K562 (cell line): ENCODE measurements at regions not wholly inside any gene's neighbourhood (a gene's known extent, or its start where the extent isn't known, plus 50 kb on each side); places are given as distances from the start of the nearest gene placed in this dataset.

ENCODE experiments used
- ATAC-seq: fragments of 200-7000 bp; cut with Tn5 transposase; 3 replicates; pipeline ENCODE4 v1.9.1; 2020; ENCODE audit warnings: moderate library complexity
- BruUV-seq: library from RNA; stranded (reverse); fragments of 400-500 nt; replicated peaks from 2 replicates; lab custom pipeline; 2021; lab: Mats Ljungman, UMichigan
- CTCF ChIA-PET: fragments of 300-600 bp; formaldehyde crosslinking; extraction: SDS; loops from one replicate; lab custom pipeline; 2021; ENCODE audit warnings: low intra/inter-chr PET ratio; lab: Yijun Ruan, JAX
- POLR2A ChIA-PET: fragments of 300-600, 350-650 bp; sonication (Branson Sonifier 250); formaldehyde crosslinking; extraction: SDS; loops from one replicate; lab custom pipeline; 2021; ENCODE audit warnings: antibody characterized with exemption, inconsistent platforms; lab: Yijun Ruan, JAX
- DNase-seq, 4 experiments: peaks; one replicate each; pipeline versions ENCODE4 v3.0.0 to v3.0.0-alpha.2; 2011 to 2018; ENCODE audit warnings: low spot score in 3 of 4, mixed read lengths in 3 of 4; ENCODE audit errors: extremely low read depth in 1 of 4
- FAIRE-seq: peaks from 2 replicates; lab custom pipeline; 2011; peaks lifted over from hg19 to GRCh38; lab: Jason Lieb, UNC
- H2AFZ ChIP-seq: 2 replicates; pipeline ENCODE4 v1.6.0; 2011; ENCODE audit warnings: low read depth, low read length, control low read depth, inconsistent platforms
- H3K27ac ChIP-seq: fragments of 200-600 bp; 3 replicates; pipeline ENCODE4 v1.8.0; 2011; ENCODE audit warnings: low read depth, mild to moderate bottlenecking, control low read depth, inconsistent platforms, low read length, moderate library complexity, mixed read lengths; ENCODE audit errors: extremely low read depth
- H3K27me3 ChIP-seq, 2 experiments: fragments of 300-600 bp in 1 of 2; 2 replicates in 1 of 2; 3 replicates in 1 of 2; pipeline versions ENCODE4 v1.6.0 to v1.8.0; 2011; ENCODE audit warnings: inconsistent platforms in 2 of 2, low read length in 2 of 2, mild to moderate bottlenecking in 1 of 2, mixed read lengths in 1 of 2, moderate library complexity in 1 of 2; ENCODE audit not compliant: control insufficient read depth in 2 of 2, insufficient read depth in 2 of 2
- H3K36me3 ChIP-seq: fragments of 300-600 bp; 3 replicates; pipeline ENCODE4 v1.8.0; 2011; ENCODE audit warnings: mild to moderate bottlenecking, low read length, inconsistent platforms; ENCODE audit not compliant: control insufficient read depth, insufficient read depth
- H3K4me1 ChIP-seq, 2 experiments: fragments of 200-600 bp in 1 of 2; replicated peaks in 1 of 2; 2 replicates in 1 of 2; 3 replicates in 1 of 2; pipeline versions ENCODE4 v1.5.1 to v1.8.0; 2011; ENCODE audit warnings: inconsistent platforms in 2 of 2, low read length in 2 of 2, mild to moderate bottlenecking in 1 of 2, mixed read lengths in 1 of 2, moderate library complexity in 1 of 2; ENCODE audit not compliant: control insufficient read depth in 2 of 2, insufficient read depth in 2 of 2
- H3K4me2 ChIP-seq: 2 replicates; pipeline ENCODE4 v1.6.1; 2011; ENCODE audit warnings: low read length, control low read depth, inconsistent platforms, mixed read lengths; ENCODE audit not compliant: insufficient read depth
- H3K4me3 ChIP-seq: fragments of 200-600 bp; sonication (generic), shearing (Covaris generic); 2 replicates; pipeline ENCODE4 v1.5.1; 2016; ENCODE audit warnings: control low read depth, inconsistent platforms
- H3K79me2 ChIP-seq: fragments of 200-600 bp; 3 replicates; pipeline ENCODE4 v1.8.0; 2011; ENCODE audit warnings: low read length, inconsistent platforms; ENCODE audit not compliant: control insufficient read depth, insufficient read depth
- H3K9ac ChIP-seq, 2 experiments: 2 replicates each; pipeline versions ENCODE4 v1.6.0 to v1.6.1; 2011; ENCODE audit warnings: low read depth in 2 of 2, low read length in 2 of 2, control low read depth in 1 of 2, inconsistent platforms in 1 of 2, mild to moderate bottlenecking in 1 of 2, mixed read lengths in 1 of 2; ENCODE audit not compliant: insufficient read depth in 1 of 2
- H3K9me1 ChIP-seq: one replicate; pipeline ENCODE4 v1.6.0; 2011; ENCODE audit warnings: inconsistent platforms, mild to moderate bottlenecking, low read length, moderate library complexity; ENCODE audit not compliant: control insufficient read depth, insufficient read depth
- H3K9me3 ChIP-seq: replicated peaks from 2 replicates; pipeline ENCODE4 v1.5.1; 2011; ENCODE audit warnings: low read depth, low read length, inconsistent platforms; ENCODE audit not compliant: control insufficient read depth, insufficient read depth
- H4K20me1 ChIP-seq: replicated peaks from 2 replicates; pipeline ENCODE4 v1.6.1; 2011; ENCODE audit warnings: low read length, inconsistent platforms, mixed read lengths; ENCODE audit not compliant: control insufficient read depth, insufficient read depth
- ARNT ChIP-seq, 2 experiments: fragments of 450-650 bp; IDR thresholded peaks; 2 replicates each; pipeline ENCODE4 v1.6.1; 2016; ENCODE audit warnings: mild to moderate bottlenecking in 1 of 2
- CEBPB ChIP-seq: fragments of 450-650 bp; IDR thresholded peaks from 2 replicates; pipeline ENCODE4 v1.6.1; 2016; ENCODE audit warnings: missing genetic modification characterization, missing compliant biosample characterization
- HIVEP1 ChIP-seq: fragments of 250-450 bp; sonication (Bioruptor Pico); IDR thresholded peaks from 2 replicates; pipeline ENCODE4 v1.4.0; 2020; ENCODE audit warnings: mild to moderate bottlenecking
- HMG20A ChIP-seq: fragments of 450-650 bp; formaldehyde crosslinking; conservative IDR thresholded peaks from 2 replicates; pipeline ENCODE4 v1.4.0; 2020; ENCODE audit warnings: mild to moderate bottlenecking, mixed read lengths
- HNRNPH1 ChIP-seq: fragments of 200-400 bp; formaldehyde crosslinking; optimal IDR thresholded peaks from 2 replicates; pipeline ENCODE3; 2017; ENCODE audit warnings: low read depth, mild to moderate bottlenecking, low read length, moderate library complexity
- JUND ChIP-seq, 2 experiments: IDR thresholded peaks; 2 replicates in 1 of 2; 3 replicates in 1 of 2; pipeline ENCODE4 v1.6.1; 2011; ENCODE audit warnings: borderline replicate concordance in 2 of 2, low read depth in 2 of 2, low read length in 2 of 2, improper control_type of control experiment in 1 of 2, missing biosample characterization in 1 of 2, missing genetic modification characterization in 1 of 2, missing genetic modification reagents in 1 of 2
- NFATC3 ChIP-seq: fragments of 450-650 bp; IDR thresholded peaks from 2 replicates; pipeline ENCODE4 v1.6.1; 2017; ENCODE audit warnings: mild to moderate bottlenecking
- NFXL1 ChIP-seq: fragments of 450-650 bp; formaldehyde crosslinking; IDR thresholded peaks from 2 replicates; pipeline ENCODE4 v1.4.0; 2021; ENCODE audit warnings: mild to moderate bottlenecking
- SREBF2 ChIP-seq: sonication (generic); formaldehyde crosslinking; IDR thresholded peaks from 2 replicates; pipeline ENCODE4 v1.4.0; 2020; ENCODE audit warnings: mild to moderate bottlenecking, missing genetic modification reagents
- ZBTB1 ChIP-seq: sonication (generic); formaldehyde crosslinking; IDR thresholded peaks from 2 replicates; pipeline ENCODE4 v1.8.1; 2023; ENCODE audit warnings: missing genetic modification reagents, low read depth, mild to moderate bottlenecking, borderline replicate concordance
- ZEB2 ChIP-seq: fragments of 450-650 bp; IDR thresholded peaks from 2 replicates; pipeline ENCODE4 v1.6.1; 2016
- ZNF589 ChIP-seq: fragments of 200-800 bp; sonication (Bioruptor generic); IDR thresholded peaks from 2 replicates; pipeline ENCODE4 v1.6.1; 2016; ENCODE audit warnings: low read depth, missing genetic modification characterization, missing compliant biosample characterization
- WGBS: fragments of 100-300 bp; shearing (Covaris generic); methylation state at CpG from one replicate; pipeline ENCODE4 v1.1.6; 2016; ENCODE audit warnings: low coverage, mixed read lengths; ENCODE audit not compliant: insufficient coverage; ENCODE audit errors: missing lambda C conversion rate; 5-methylcytosine and 5-hydroxymethylcytosine counted together
- in situ Hi-C: fragments of 300-500 bp; cut with MboI; formaldehyde crosslinking; loops from 4 replicates; pipeline ENCODE4 v1.15.0; 2018; ENCODE audit warnings: inconsistent platforms, mixed read lengths
- intact Hi-C: fragments of 100-400 bp; cut with micrococcal nuclease; formaldehyde crosslinking; loops from 2 replicates; pipeline ENCODE4 v1.14.2; 2022
- TF ChIP-seq, protein P1 (sequence below), 2 experiments: IDR thresholded peaks; 2 replicates each; pipeline ENCODE4 v1.6.1; 2011; ENCODE audit warnings: borderline replicate concordance in 1 of 2, control low read depth in 1 of 2, low read depth in 1 of 2, low read length in 1 of 2, mild to moderate bottlenecking in 1 of 2, mixed read lengths in 1 of 2, moderate library complexity in 1 of 2; ENCODE audit not compliant: insufficient read depth in 1 of 2, insufficient read length in 1 of 2, poor library complexity in 1 of 2, severe bottlenecking in 1 of 2; ENCODE audit errors: extremely low read depth in 1 of 2
- TF ChIP-seq, protein P2 (sequence below): fragments of 250-450 bp; sonication (Bioruptor Pico); IDR thresholded peaks from 2 replicates; pipeline ENCODE4 v1.4.0; 2020; ENCODE audit warnings: mild to moderate bottlenecking, moderate library complexity, borderline replicate concordance
- TF ChIP-seq, protein P3 (sequence below): fragments of 250-450 bp; sonication (Bioruptor Pico); IDR thresholded peaks from 2 replicates; pipeline ENCODE4 v1.4.0; 2020; ENCODE audit warnings: mild to moderate bottlenecking, moderate library complexity
- TF ChIP-seq, protein P4 (sequence below), 2 experiments: fragments of 450-650 bp; IDR thresholded peaks; 2 replicates each; pipeline ENCODE4 v1.6.1; 2016

DNA sequence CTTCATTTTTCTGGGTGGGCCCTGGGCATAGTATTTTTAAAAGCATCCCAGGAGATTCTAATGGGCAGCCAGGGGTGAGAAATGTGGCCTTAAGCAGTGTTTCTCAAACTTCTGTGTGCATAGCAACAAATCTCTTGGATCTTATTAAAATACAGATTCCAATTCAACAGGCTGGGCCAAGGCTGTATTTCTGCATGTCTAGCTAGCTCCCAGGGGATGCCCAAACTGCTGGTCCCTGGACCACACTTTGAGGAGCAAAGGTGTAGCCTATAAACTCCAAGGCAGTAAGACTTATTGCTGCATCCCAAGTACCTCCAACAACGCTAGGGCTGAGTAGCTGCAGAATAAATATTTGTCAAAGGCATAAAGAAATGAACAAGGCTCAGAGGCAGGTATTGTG is 292.9 kb upstream of the ZMIZ1 start:
- Histone ChIP-seq H3K79me2 (no peaks in the 10 kb centered on the region), H4K20me1 (peaks cover 3% of the 10 kb centered on the region), H3K4me1 (no peaks in the 10 kb centered on the region), H3K4me3 (no peak overlapping the region), H3K9ac (no peak overlapping the region), H3K9me3 (no peaks in the 10 kb centered on the region), H3K36me3 (no peaks in the 10 kb centered on the region), H3K27ac (no peak overlapping the region), H3K4me2 (no peak overlapping the region), H3K9me1 (no peaks in the 10 kb centered on the region), H3K27me3 (peaks cover 15 to 56% of the 10 kb centered on the region in 2 experiments), H2AFZ (no peak overlapping the region)
- 0% methylated on average over 1 of the region's 1 CpG for WGBS
- intact Hi-C loops (no loop called here), in situ Hi-C loops (no loop called here)
- no peak for ATAC-seq
- FAIRE-seq = no peak
- ChIA-PET POLR2A (interaction anchor here (0.9 kb wide), 1 partner anchor 10 kb away, joined by 3 read pairs; no protein-coding TSS in a partner anchor), CTCF (no interaction called here)
- no peak for DNase-seq
- no TSS peak for BruUV-seq
- no peak for TF ChIP-seq ZBTB1 (CRISPR knock-in tag)
- no peak for TF ChIP-seq SREBF2
- no peak for TF ChIP-seq ZNF589 (CRISPR knock-in tag)
- TF ChIP-seq, protein P1, sequence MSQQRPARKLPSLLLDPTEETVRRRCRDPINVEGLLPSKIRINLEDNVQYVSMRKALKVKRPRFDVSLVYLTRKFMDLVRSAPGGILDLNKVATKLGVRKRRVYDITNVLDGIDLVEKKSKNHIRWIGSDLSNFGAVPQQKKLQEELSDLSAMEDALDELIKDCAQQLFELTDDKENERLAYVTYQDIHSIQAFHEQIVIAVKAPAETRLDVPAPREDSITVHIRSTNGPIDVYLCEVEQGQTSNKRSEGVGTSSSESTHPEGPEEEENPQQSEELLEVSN (IDR thresholded peaks at IDR 0.05; ENCODE audit: borderline replicate concordance in 1 of 2, extremely low read depth in 1 of 2, insufficient read depth in 1 of 2, insufficient read length in 1 of 2, low read depth in 1 of 2, low read length in 1 of 2, poor library complexity in 1 of 2, severe bottlenecking in 1 of 2) = no peak
- TF ChIP-seq, protein P2, sequence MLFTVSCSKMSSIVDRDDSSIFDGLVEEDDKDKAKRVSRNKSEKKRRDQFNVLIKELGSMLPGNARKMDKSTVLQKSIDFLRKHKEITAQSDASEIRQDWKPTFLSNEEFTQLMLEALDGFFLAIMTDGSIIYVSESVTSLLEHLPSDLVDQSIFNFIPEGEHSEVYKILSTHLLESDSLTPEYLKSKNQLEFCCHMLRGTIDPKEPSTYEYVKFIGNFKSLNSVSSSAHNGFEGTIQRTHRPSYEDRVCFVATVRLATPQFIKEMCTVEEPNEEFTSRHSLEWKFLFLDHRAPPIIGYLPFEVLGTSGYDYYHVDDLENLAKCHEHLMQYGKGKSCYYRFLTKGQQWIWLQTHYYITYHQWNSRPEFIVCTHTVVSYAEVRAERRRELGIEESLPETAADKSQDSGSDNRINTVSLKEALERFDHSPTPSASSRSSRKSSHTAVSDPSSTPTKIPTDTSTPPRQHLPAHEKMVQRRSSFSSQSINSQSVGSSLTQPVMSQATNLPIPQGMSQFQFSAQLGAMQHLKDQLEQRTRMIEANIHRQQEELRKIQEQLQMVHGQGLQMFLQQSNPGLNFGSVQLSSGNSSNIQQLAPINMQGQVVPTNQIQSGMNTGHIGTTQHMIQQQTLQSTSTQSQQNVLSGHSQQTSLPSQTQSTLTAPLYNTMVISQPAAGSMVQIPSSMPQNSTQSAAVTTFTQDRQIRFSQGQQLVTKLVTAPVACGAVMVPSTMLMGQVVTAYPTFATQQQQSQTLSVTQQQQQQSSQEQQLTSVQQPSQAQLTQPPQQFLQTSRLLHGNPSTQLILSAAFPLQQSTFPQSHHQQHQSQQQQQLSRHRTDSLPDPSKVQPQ (CRISPR knock-in tag) = no peak
- no peak for TF ChIP-seq ARNT (IDR thresholded peaks at IDR 0.05)
- TF ChIP-seq NFXL1 (CRISPR knock-in tag) = no peak
- no peak for TF ChIP-seq HIVEP1 (CRISPR knock-in tag)
- TF ChIP-seq, protein P3, sequence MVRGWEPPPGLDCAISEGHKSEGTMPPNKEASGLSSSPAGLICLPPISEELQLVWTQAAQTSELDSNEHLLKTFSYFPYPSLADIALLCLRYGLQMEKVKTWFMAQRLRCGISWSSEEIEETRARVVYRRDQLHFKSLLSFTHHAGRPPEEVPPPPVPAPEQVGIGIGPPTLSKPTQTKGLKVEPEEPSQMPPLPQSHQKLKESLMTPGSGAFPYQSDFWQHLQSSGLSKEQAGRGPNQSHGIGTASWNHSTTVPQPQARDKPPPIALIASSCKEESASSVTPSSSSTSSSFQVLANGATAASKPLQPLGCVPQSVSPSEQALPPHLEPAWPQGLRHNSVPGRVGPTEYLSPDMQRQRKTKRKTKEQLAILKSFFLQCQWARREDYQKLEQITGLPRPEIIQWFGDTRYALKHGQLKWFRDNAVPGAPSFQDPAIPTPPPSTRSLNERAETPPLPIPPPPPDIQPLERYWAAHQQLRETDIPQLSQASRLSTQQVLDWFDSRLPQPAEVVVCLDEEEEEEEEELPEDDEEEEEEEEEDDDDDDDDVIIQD (CRISPR knock-in tag) = no peak
- TF ChIP-seq HNRNPH1 = no peak
- TF ChIP-seq, protein P4, sequence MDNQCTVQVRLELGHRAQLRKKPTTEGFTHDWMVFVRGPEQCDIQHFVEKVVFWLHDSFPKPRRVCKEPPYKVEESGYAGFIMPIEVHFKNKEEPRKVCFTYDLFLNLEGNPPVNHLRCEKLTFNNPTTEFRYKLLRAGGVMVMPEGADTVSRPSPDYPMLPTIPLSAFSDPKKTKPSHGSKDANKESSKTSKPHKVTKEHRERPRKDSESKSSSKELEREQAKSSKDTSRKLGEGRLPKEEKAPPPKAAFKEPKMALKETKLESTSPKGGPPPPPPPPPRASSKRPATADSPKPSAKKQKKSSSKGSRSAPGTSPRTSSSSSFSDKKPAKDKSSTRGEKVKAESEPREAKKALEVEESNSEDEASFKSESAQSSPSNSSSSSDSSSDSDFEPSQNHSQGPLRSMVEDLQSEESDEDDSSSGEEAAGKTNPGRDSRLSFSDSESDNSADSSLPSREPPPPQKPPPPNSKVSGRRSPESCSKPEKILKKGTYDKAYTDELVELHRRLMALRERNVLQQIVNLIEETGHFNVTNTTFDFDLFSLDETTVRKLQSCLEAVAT (IDR thresholded peaks at IDR 0.05) = no peak
- no peak for TF ChIP-seq CEBPB (tag)
- no peak for TF ChIP-seq NFATC3
- no peak for TF ChIP-seq JUND (IDR thresholded peaks at IDR 0.05; ENCODE audit: borderline replicate concordance, low read depth, low read length)
- TF ChIP-seq JUND (tag; IDR thresholded peaks at IDR 0.05; ENCODE audit: borderline replicate concordance, low read depth, low read length) = no peak
- TF ChIP-seq HMG20A (CRISPR knock-in tag) = no peak
- no peak for TF ChIP-seq ZEB2
